Lower leg skin (tissue), 3 donors: ENCODE measurements at regions not wholly inside any gene's neighbourhood (a gene's known extent, or its start where the extent isn't known, plus 50 kb on each side); places are given as distances from the start of the nearest gene placed in this dataset.

Experiments
- POLR2A ChIP-seq, 2 donors: fragments of 450-650 bp; IDR thresholded peaks; one replicate each; pipeline ENCODE4 v1.6.1; 2016 to 2017; ENCODE audit warnings: antibody characterized with exemption in 2 of 2, mild to moderate bottlenecking in 1 of 2, moderate library complexity in 1 of 2
- TF ChIP-seq, protein P1 (sequence below), 3 donors: fragments of 450-650 bp; IDR thresholded peaks; one replicate each; pipeline ENCODE4 v1.5.1; 2016; ENCODE audit warnings: antibody characterized with exemption in 3 of 3, mild to moderate bottlenecking in 3 of 3, moderate library complexity in 2 of 3

GRCh38 chr12:97306147-97306546 lies 156.5 kb upstream of the RMST start:
- TF ChIP-seq, protein P1, sequence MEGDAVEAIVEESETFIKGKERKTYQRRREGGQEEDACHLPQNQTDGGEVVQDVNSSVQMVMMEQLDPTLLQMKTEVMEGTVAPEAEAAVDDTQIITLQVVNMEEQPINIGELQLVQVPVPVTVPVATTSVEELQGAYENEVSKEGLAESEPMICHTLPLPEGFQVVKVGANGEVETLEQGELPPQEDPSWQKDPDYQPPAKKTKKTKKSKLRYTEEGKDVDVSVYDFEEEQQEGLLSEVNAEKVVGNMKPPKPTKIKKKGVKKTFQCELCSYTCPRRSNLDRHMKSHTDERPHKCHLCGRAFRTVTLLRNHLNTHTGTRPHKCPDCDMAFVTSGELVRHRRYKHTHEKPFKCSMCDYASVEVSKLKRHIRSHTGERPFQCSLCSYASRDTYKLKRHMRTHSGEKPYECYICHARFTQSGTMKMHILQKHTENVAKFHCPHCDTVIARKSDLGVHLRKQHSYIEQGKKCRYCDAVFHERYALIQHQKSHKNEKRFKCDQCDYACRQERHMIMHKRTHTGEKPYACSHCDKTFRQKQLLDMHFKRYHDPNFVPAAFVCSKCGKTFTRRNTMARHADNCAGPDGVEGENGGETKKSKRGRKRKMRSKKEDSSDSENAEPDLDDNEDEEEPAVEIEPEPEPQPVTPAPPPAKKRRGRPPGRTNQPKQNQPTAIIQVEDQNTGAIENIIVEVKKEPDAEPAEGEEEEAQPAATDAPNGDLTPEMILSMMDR (IDR thresholded peaks at IDR 0.05), result no peak
- TF ChIP-seq POLR2A (IDR thresholded peaks at IDR 0.05), result no peak
